Pulmonary artery endothelial cell (primary cell): ENCODE measurements at regions not wholly inside any gene's neighbourhood (a gene's known extent, or its start where the extent isn't known, plus 50 kb on each side); places are given as distances from the start of the nearest gene placed in this dataset.
"Not testable (repeated sequence)": the region's sequence is repeated elsewhere in the genome, so short reads cannot be mapped to it uniquely, and the experiment has no call there.

Experiments
- DNase-seq: peaks from one replicate; pipeline ENCODE4 v3.0.0-alpha.2; 2011; ENCODE audit warnings: low read depth, low spot score

- no peak for DNase-seq
Measured at GRCh38 chr5:108696951-108697715, 50.6 kb upstream of the FER start.

GRCh38 chr5:108696407-108696806, 51.3 kb upstream of the FER start:
- DNase-seq, result no peak

DNA sequence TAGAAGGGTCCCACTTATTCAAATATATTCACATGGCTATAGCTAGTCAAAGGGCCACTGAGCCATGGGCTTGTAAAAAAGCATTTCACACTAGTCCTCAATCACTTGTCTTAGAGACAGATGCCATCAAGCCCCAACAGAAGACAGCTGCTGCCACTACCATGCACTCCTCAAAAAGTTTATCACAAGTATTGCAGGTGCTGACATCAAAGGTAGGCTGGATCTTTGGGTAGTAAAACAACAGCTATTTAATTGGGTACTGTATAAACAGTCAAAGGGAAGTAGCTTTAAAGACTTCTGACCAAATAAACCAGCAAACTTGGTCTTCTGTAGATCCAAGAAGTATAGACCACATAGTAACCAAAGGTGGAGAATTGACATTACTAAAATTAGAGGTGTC, 59.2 kb upstream of the FER start:
- DNase-seq, result no peak

- no peak for DNase-seq
Measured at GRCh38 chr5:108687595-108688200, 60.0 kb upstream of the FER start.

GRCh38 chr5:108686676-108687075, 61.0 kb upstream of the FER start:
- DNase-seq, result no peak

DNA sequence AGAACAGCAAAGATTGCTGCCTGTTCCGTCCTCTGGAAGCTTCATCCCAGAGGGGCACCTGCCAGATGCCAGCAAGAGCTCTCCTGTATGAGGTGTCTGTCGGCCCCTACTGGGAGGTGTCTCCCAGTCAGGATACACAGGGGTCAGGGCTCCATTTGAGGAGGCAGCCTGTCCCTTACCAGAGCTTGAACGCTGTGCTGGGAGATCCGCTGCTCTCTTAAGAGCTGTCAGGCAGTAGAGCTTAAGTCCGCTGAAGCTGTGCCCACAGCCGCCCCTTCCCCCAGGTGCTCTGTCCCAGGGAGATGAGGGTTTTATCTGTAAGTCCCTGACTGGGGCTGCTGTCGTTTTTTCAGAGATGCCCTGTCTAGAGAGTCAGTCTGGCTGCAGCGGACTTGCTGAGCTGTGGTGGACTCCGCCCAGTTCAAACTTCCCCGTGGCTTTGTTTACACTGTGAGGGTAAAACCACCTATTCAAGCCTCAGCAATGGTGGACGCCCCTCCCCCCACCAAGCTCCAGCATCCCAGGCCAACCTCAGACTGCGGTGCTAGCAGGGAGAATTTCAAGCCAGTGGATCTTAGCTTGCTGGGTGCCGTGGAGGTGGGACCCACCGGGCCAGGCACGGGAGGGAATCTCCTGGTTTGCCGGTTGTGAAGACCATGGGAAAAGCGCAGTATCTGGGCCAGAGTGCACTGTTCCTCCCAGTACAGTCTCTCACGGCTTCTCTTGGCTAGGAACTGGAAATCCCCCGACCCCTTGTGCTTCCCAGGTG, 62.1 kb upstream of the FER start:
- DNase-seq, result not testable (repeated sequence)

- peak; percentile 20 for DNase-seq
Measured at GRCh38 chr5:108681079-108681921, 66.4 kb upstream of the FER start.

GRCh38 chr5:108678091-108678490, 69.6 kb upstream of the FER start:
- DNase-seq, result no peak

- DNase-seq, result no peak
Measured at GRCh38 chr5:108675736-108676135, 72.0 kb upstream of the FER start.

- no peak for DNase-seq
Measured at GRCh38 chr5:108672639-108673038, 75.1 kb upstream of the FER start.

- no peak for DNase-seq
Measured at GRCh38 chr5:108670591-108671289, 77.0 kb upstream of the FER start.

DNA sequence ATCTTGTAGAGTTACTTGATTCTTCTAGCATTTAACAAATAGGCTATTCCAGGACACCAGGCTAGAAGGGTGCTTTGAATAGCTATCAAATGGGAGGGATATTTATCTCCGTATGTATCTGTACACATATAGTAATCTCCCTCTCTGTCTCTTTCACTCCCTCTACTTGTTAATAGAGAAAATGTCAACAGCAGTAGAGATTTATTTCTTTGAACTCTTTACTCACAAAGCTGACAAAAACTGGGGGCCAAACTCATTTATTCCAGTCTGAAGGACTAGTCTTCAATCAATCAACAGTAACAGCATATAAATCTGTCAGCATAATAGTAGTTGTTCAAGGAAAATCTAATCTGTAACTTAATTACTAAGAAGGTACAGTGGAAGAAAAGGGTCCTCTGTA, 78.2 kb upstream of the FER start:
- no peak for DNase-seq

DNA sequence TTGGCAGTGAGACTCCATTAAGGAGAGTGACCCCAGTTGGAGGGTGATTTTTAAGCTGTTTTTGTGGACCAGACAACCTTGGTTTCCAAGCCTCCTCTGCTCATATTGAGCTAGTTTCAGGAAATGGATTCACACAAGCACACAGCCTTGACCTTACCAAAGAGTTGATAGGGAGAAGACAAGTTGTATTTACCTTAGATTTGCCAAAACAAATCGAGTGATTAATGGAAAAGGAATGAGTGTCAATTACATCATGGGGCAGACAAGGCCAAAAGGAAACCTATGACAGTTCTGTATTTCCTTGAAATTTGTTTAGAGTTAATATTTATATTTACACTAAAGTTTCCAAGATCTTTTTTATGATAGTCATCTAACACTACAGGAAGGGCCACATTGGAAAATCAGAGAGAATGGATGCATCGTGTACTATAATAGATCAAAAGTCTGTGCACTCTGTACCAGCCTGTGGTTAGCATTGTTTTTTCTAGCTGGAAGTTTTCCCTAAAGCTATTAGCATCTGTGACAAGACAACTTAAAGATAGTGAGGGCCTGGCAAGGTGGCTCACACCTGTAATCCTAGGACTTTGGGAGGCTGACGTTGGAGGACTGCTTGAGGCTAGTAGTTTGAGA, 86.0 kb upstream of the FER start:
- DNase-seq, result peak; percentile 35

DNA sequence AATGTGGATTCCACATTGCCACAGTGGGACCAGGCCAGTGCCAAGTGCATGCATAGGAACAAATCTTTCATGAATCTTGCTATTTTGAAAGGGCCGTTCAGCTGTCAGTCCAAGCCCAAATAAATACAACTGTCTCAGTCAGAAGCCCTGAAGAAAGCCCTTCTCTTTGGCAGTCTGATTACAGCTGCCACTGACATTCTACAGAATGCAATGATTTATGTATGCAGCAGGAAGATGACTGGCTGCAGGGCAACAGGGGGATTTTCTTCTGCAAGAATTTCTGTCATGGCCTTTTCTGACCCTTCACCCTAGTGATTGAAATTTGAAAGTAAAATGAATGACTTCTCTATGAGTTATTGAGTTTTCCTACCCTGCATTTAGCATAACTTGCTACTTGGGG, 86.7 kb upstream of the FER start:
- no peak for DNase-seq

GRCh38 chr5:108660291-108660690, 87.4 kb upstream of the FER start:
- no peak for DNase-seq

DNA sequence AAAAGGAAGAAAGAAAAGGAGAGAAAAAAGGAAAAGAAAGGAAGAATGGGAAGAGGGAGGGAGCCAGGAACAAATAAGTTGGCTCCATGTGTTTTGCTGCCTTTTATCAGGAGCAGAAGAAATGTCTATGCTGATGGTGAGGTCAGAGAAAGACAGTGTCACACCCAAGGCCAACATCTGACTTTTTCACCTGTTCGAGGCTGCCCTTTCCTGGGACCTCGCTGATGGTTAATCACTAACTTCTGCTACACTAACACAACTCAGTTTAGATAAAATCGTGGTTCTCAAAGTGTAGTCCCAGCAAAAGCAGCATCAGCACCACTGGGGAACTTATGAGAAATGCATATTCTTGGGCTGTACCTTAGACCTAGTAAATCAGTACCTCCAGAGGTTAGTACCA, 88.2 kb upstream of the FER start:
- no peak for DNase-seq

- DNase-seq, result no peak
Measured at GRCh38 chr5:108655750-108656450, 91.8 kb upstream of the FER start.

DNA sequence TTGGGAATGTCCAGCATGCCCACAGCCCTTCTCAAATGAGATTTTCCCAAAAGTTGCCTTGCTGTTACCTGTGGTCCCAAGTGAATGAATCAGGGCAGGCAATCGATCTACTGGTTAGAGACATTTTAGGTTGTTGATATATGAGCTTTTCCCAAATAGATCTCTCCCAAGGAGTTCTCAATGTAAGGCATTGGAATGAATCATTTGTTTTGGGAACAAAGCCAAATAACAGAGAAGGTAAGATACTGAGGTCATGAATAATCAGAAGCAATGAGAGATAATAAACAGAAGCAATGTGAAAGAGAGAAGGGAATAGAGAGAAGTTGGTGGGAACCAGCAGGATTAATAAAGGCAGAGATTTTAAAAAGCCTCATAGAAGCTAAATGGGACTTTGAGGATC, 93.6 kb upstream of the FER start:
- no peak for DNase-seq

DNA sequence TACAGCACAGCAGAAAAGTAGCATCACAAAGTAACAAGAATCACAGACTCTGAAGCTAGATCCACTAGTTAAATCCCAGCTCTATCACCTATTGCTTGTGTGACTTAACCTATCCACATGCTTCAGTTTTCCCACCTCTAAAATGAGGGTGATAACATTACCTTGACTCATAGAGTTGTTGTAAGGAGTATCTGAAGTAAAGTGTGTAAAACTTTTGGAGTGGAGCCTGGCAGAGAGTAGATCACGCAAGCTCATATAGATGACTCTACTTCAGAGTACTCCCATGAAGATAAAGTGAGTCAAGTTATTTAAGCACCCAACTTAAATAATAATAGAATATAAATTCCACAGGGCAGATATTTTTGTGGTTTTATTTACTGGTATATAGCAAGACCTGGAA, 94.5 kb upstream of the FER start:
- DNase-seq, result no peak

DNA sequence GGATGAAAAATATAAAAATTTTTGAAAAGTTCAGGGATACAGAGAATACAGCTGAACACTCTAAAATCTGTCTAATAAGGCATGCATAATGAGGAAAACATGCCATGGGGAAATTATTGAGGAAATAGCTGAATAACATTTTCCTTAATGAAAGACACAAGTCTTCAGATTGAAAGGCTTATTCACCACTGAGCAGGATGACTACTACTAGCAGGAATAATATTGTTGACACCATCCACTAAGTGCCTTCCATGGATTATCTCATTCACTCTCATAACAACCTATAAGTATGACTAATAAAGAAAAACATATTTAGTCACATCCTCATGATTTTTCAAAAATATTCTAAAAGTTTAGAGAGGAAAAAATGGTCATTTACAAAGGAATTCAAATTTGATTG, 96.7 kb upstream of the FER start:
- DNase-seq, result peak; percentile 70
